ENCODE measurements at regions not wholly inside any gene's neighbourhood (a gene's known extent, or its start where the extent isn't known, plus 50 kb on each side); places are given as distances from the start of the nearest gene placed in this dataset.

DNA sequence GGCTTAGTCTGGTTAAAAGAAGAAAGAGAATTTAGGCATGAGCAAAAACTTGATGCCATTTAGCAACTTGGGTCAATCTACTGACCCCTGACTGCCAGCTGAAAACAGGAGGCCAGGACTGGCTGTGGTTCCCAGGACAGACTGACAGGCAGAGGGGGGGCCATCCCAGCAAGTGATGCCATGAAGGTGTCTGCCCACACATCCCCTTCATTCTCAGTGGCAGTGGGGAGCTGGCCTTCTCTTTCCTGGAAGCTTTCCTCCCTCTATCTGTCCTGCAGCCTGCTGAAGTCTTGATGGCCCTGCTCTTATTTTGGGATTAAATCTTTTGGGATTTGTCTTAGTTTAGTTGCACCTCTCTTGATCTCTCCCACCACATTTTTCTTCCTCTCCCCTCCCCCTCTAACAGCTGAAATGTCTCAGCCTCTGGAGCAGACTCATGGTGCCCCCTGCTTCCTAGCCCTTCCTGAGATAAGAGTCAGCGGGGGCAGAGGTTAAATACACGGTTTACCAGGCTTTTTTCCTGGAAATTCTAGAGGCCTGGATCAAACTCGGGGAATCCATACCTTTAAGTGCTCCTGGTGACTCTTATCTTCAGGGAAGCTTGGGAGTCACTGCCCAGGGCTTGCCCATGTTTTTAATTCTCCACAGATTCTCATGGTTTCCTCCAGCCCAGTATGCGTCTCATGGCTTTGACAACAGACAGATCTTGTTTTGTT is 99.5 kb upstream of the TSPAN2 start:
- TF ChIP-seq, protein P1, sequence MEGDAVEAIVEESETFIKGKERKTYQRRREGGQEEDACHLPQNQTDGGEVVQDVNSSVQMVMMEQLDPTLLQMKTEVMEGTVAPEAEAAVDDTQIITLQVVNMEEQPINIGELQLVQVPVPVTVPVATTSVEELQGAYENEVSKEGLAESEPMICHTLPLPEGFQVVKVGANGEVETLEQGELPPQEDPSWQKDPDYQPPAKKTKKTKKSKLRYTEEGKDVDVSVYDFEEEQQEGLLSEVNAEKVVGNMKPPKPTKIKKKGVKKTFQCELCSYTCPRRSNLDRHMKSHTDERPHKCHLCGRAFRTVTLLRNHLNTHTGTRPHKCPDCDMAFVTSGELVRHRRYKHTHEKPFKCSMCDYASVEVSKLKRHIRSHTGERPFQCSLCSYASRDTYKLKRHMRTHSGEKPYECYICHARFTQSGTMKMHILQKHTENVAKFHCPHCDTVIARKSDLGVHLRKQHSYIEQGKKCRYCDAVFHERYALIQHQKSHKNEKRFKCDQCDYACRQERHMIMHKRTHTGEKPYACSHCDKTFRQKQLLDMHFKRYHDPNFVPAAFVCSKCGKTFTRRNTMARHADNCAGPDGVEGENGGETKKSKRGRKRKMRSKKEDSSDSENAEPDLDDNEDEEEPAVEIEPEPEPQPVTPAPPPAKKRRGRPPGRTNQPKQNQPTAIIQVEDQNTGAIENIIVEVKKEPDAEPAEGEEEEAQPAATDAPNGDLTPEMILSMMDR (conservative IDR thresholded peaks at IDR 0.05 in 1 of 2, IDR thresholded peaks at IDR 0.05 in 1 of 2; ENCODE audit: low read depth in 1 of 2, low read length in 2 of 2), result no peak
- no peak for TF ChIP-seq EZH2 (IDR thresholded peaks at IDR 0.05; ENCODE audit: low read length, missing control alignments)

Data from fibroblast of lung (primary cell).